GM19043 (cell line): ENCODE measurements at regions not wholly inside any gene's neighbourhood (a gene's known extent, or its start where the extent isn't known, plus 50 kb on each side); places are given as distances from the start of the nearest gene placed in this dataset.
"Not testable (repeated sequence)": the region's sequence is repeated elsewhere in the genome, so short reads cannot be mapped to it uniquely, and the experiment has no call there.

ENCODE experiments used
- ATAC-seq: cut with Tn5 transposase; IDR thresholded peaks from one replicate; pipeline ENCODE4 v1.9.1; 2021; ENCODE audit warnings: low read depth; ENCODE audit not compliant: unreplicated experiment

- ATAC-seq, result no peak
Observed at GRCh38 chr13:28574617-28575142, 79.8 kb upstream of the FLT1 start.

GRCh38 chr13:28573595-28574373 is 78.9 kb upstream of the FLT1 start:
- ATAC-seq, result no peak

- no peak for ATAC-seq
Observed at GRCh38 chr13:28572871-28573270, 77.9 kb upstream of the FLT1 start.

GRCh38 chr13:28570356-28570755 is 75.4 kb upstream of the FLT1 start:
- not testable (repeated sequence) for ATAC-seq

GRCh38 chr13:28569886-28570285 is 75.0 kb upstream of the FLT1 start:
- no peak for ATAC-seq

- ATAC-seq, result peak; percentile 61
Observed at GRCh38 chr13:28568286-28568685, 73.4 kb upstream of the FLT1 start.

- no peak for ATAC-seq
Observed at GRCh38 chr13:28566891-28567290, 72.0 kb upstream of the FLT1 start.

GRCh38 chr13:28566283-28566682 is 71.4 kb upstream of the FLT1 start:
- ATAC-seq, result no peak

- no peak for ATAC-seq
Observed at GRCh38 chr13:28564030-28564429, 69.1 kb upstream of the FLT1 start.

GRCh38 chr13:28563609-28564008 is 68.7 kb upstream of the FLT1 start:
- ATAC-seq, result no peak

GRCh38 chr13:28560612-28561011 is 65.7 kb upstream of the FLT1 start:
- ATAC-seq, result no peak

GRCh38 chr13:28559636-28560259 is 64.8 kb upstream of the FLT1 start:
- no peak for ATAC-seq

- ATAC-seq, result no peak
Observed at GRCh38 chr13:28558567-28558966, 63.6 kb upstream of the FLT1 start.

GRCh38 chr13:28557725-28558520 is 63.0 kb upstream of the FLT1 start:
- ATAC-seq, result no peak

GRCh38 chr13:28555096-28555495 is 60.2 kb upstream of the FLT1 start:
- ATAC-seq, result no peak

- no peak for ATAC-seq
Observed at GRCh38 chr13:28553971-28554370, 59.0 kb upstream of the FLT1 start.

- no peak for ATAC-seq
Observed at GRCh38 chr13:28552288-28552687, 57.4 kb upstream of the FLT1 start.

- no peak for ATAC-seq
Observed at GRCh38 chr13:28551498-28551895, 56.6 kb upstream of the FLT1 start.

- ATAC-seq, result no peak
Observed at GRCh38 chr13:28550721-28551497, 56.0 kb upstream of the FLT1 start.

GRCh38 chr13:28550091-28550490 is 55.2 kb upstream of the FLT1 start:
- no peak for ATAC-seq
